ENCODE measurements at regions not wholly inside any gene's neighbourhood (a gene's known extent, or its start where the extent isn't known, plus 50 kb on each side); places are given as distances from the start of the nearest gene placed in this dataset.

DNA sequence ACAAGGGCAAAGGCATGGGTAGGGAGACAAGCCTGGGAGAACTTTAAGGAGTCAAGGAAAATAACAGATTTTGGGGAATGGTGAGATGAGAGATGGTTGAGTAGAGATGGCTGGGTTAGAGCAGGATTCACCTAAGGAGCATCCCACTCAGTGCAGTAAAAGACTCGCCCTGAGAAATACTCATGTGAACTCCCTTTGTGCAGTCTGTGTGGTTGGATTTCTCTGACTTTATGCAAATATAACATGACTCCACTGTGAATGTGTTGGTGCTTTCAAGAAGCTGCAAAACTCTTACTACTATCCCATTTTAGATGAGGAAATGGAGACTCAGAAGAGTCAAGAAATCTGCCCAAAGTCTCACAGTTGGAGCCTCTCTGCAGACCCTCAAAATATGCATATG lies 129.8 kb upstream of the LIMCH1 start:
- H3K4me1 Mint-ChIP-seq (ENCODE audit: low read depth) = no peaks in the 10 kb centered on the region
- CTCF ChIA-PET = no interaction called here
- H3K27me3 ChIP-seq (ENCODE audit: control insufficient read depth in 1 of 2, insufficient read depth in 2 of 2, low read length in 2 of 2) = no peaks in the 10 kb centered on the region
- ATAC-seq (ENCODE audit: poor library complexity) = no peak
- H3K4me3 ChIP-seq (ENCODE audit: low read length) = no peak overlapping the region
- no peak overlapping the region for H3K4me3 Mint-ChIP-seq
- H3K36me3 ChIP-seq (ENCODE audit: insufficient read depth, low read length) = no peaks in the 10 kb centered on the region
- no peak overlapping the region for H3K27ac Mint-ChIP-seq
- TF ChIP-seq, protein P1, sequence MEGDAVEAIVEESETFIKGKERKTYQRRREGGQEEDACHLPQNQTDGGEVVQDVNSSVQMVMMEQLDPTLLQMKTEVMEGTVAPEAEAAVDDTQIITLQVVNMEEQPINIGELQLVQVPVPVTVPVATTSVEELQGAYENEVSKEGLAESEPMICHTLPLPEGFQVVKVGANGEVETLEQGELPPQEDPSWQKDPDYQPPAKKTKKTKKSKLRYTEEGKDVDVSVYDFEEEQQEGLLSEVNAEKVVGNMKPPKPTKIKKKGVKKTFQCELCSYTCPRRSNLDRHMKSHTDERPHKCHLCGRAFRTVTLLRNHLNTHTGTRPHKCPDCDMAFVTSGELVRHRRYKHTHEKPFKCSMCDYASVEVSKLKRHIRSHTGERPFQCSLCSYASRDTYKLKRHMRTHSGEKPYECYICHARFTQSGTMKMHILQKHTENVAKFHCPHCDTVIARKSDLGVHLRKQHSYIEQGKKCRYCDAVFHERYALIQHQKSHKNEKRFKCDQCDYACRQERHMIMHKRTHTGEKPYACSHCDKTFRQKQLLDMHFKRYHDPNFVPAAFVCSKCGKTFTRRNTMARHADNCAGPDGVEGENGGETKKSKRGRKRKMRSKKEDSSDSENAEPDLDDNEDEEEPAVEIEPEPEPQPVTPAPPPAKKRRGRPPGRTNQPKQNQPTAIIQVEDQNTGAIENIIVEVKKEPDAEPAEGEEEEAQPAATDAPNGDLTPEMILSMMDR (IDR thresholded peaks at IDR 0.05) = no peak
- no peaks in the 10 kb centered on the region for H3K9me3 Mint-ChIP-seq
- DNase-seq = no peak
- no peak overlapping the region for H3K27ac ChIP-seq (ENCODE audit: low read depth in 1 of 2, low read length in 2 of 2)
- peaks cover 0 to 5% of the 10 kb centered on the region in 2 experiments for H3K9me3 ChIP-seq (ENCODE audit: control insufficient read depth in 1 of 2, insufficient read depth in 1 of 2, low read length in 2 of 2)
- POLR2A ChIA-PET = no interaction called here
- peaks cover 17% of the 10 kb centered on the region for H3K27me3 Mint-ChIP-seq
- H3K4me1 ChIP-seq (ENCODE audit: insufficient read depth, low read length) = no peaks in the 10 kb centered on the region
- H3K36me3 Mint-ChIP-seq (ENCODE audit: low read depth) = no peaks in the 10 kb centered on the region
- intact Hi-C loops (cut with DNase I, micrococcal nuclease) = no loop called here

DNA sequence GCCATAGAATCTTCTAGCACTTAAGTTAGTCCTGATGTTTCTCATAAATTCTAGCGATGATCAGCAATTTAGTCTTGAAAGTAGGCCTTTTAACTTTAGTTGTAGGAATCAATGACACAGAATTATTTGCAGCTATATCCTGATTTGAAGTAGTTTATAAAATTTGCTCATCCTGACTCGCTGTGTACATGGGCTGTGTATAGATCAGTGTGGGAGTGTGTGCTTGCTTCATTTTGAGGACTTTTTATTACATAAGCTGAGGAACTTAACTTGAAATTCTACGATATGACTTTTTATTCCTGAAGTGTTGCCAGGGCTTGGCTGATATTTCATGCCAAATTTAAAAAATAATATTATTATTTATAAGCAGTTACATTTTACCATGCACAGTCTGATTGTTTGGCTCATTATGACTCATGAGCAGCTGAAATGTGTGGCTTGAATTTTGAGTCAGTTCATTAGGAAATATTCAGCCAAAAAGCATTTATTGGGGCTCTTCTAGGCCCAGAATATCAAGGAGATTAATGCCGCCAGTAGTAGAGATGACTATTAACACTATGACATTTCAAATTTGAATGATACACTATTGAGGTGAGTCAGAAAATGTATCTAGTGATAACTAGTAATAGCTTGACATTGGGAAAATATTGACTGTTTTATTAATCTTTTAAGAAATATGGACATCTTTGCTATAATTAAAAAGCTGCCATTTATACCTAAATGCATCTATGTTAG lies 128.9 kb upstream of the LIMCH1 start:
- no peak for ATAC-seq (ENCODE audit: poor library complexity)
- intact Hi-C loops (cut with DNase I, micrococcal nuclease) = no loop called here
- H3K27ac Mint-ChIP-seq = no peak overlapping the region
- no peak overlapping the region for H3K4me3 Mint-ChIP-seq
- Histone ChIP-seq H3K4me1 (ENCODE audit: insufficient read depth, low read length) (no peaks in the 10 kb centered on the region), H3K27me3 (ENCODE audit: control insufficient read depth in 1 of 2, insufficient read depth in 2 of 2, low read length in 2 of 2) (no peaks in the 10 kb centered on the region), H3K4me3 (ENCODE audit: low read length) (no peak overlapping the region), H3K9me3 (ENCODE audit: control insufficient read depth in 1 of 2, insufficient read depth in 1 of 2, low read length in 2 of 2) (peaks cover 0 to 5% of the 10 kb centered on the region in 2 experiments), H3K36me3 (ENCODE audit: insufficient read depth, low read length) (no peaks in the 10 kb centered on the region), H3K27ac (ENCODE audit: low read depth in 1 of 2, low read length in 2 of 2) (no peak overlapping the region)
- no peaks in the 10 kb centered on the region for H3K4me1 Mint-ChIP-seq (ENCODE audit: low read depth)
- CTCF ChIA-PET = no interaction called here
- DNase-seq = no peak
- H3K27me3 Mint-ChIP-seq = peaks cover 21% of the 10 kb centered on the region
- no peaks in the 10 kb centered on the region for H3K9me3 Mint-ChIP-seq
- H3K36me3 Mint-ChIP-seq (ENCODE audit: low read depth) = no peaks in the 10 kb centered on the region
- TF ChIP-seq, protein P1 (IDR thresholded peaks at IDR 0.05) = no peak
- POLR2A ChIA-PET = no interaction called here

DNA sequence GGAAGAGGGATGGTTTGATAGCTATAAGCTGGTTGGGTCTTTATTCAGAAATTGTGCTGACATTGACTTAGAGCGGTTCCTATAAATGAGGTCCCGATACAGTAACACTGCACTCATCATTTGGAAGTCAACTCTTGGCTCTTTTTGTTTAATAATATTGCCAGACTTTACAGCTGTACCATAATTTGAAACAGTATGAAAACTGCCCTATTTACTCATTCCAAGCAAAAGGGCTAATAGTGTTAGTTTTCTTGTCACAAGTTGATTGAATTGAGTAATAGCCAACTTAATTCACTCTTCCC lies 128.4 kb upstream of the LIMCH1 start:
- intact Hi-C loops (cut with DNase I, micrococcal nuclease) = no loop called here

More for the DNA sequence above, 128.4 kb upstream of the LIMCH1 start:
- TF ChIP-seq, protein P1 (IDR thresholded peaks at IDR 0.05) = no peak
- H3K4me1 ChIP-seq (ENCODE audit: insufficient read depth, low read length) = no peaks in the 10 kb centered on the region
- peaks cover 0 to 5% of the 10 kb centered on the region in 2 experiments for H3K9me3 ChIP-seq (ENCODE audit: control insufficient read depth in 1 of 2, insufficient read depth in 1 of 2, low read length in 2 of 2)
- ChIA-PET POLR2A (no interaction called here), CTCF (no interaction called here)
- H3K36me3 ChIP-seq (ENCODE audit: insufficient read depth, low read length) = no peaks in the 10 kb centered on the region
- no peak overlapping the region for H3K4me3 ChIP-seq (ENCODE audit: low read length)
- Mint-ChIP-seq H3K27ac (no peak overlapping the region), H3K4me1 (ENCODE audit: low read depth) (no peaks in the 10 kb centered on the region), H3K36me3 (ENCODE audit: low read depth) (no peaks in the 10 kb centered on the region), H3K9me3 (no peaks in the 10 kb centered on the region), H3K27me3 (peaks cover 26% of the 10 kb centered on the region), H3K4me3 (no peak overlapping the region)
- no peak overlapping the region for H3K27ac ChIP-seq (ENCODE audit: low read depth in 1 of 2, low read length in 2 of 2)
- no peaks in the 10 kb centered on the region for H3K27me3 ChIP-seq (ENCODE audit: control insufficient read depth in 1 of 2, insufficient read depth in 2 of 2, low read length in 2 of 2)
- DNase-seq (no peak), ATAC-seq (ENCODE audit: poor library complexity) (no peak)
